Left ventricle myocardium superior (tissue), 1 donor: ENCODE measurements at regions not wholly inside any gene's neighbourhood (a gene's known extent, or its start where the extent isn't known, plus 50 kb on each side); places are given as distances from the start of the nearest gene placed in this dataset.
"Not testable (repeated sequence)": the region's sequence is repeated elsewhere in the genome, so short reads cannot be mapped to it uniquely, and the experiment has no call there.

Experiments used
- ATAC-seq: fragments of 200-7000 bp; cut with Tn5 transposase; one replicate; pipeline ENCODE4 v1.9.1; 2020; ENCODE audit warnings: mild to moderate bottlenecking, moderate library complexity
- DNase-seq: peaks from one replicate; pipeline ENCODE4 v3.0.0-alpha.2; 2020
- intact Hi-C: fragments of 100-400 bp; cut with micrococcal nuclease; formaldehyde crosslinking; loops from one replicate; pipeline ENCODE4 v1.11.0; 2022
- donor health status: DM: no; HTN: yes; CAD: no; lungs with severe emphysema.

GRCh38 chrY:24107316-24107715, 59.5 kb upstream of the CDY1B start:
- peak; percentile 97 for ATAC-seq
- intact Hi-C loops, DNase-seq: not testable (repeated sequence)

- intact Hi-C loops, DNase-seq: not testable (repeated sequence)
These were observed 51.2 kb upstream of the CDY1B start for GRCh38 chrY:24098997-24099396.

More at GRCh38 chrY:24098997-24099396, 51.2 kb upstream of the CDY1B start:
- not testable (repeated sequence) for ATAC-seq
